Esophagus squamous epithelium (tissue), 4 donors: ENCODE measurements at regions not wholly inside any gene's neighbourhood (a gene's known extent, or its start where the extent isn't known, plus 50 kb on each side); places are given as distances from the start of the nearest gene placed in this dataset.

Experiments used
- POLR2A ChIP-seq, 4 donors: fragments of 450-650 bp; IDR thresholded peaks; one replicate each; pipeline ENCODE4 v1.6.1; 2017; ENCODE audit warnings: antibody characterized with exemption in 4 of 4, mild to moderate bottlenecking in 4 of 4, moderate library complexity in 3 of 4
- TF ChIP-seq, protein P1 (sequence below), 6 experiments: fragments of 450-650 bp in 4 of 6; fragments of 200-600 bp in 2 of 6; sonication (generic) in 2 of 6; IDR thresholded peaks; one replicate each; pipeline ENCODE4 v1.5.1; 2016 to 2019; ENCODE audit warnings: antibody characterized with exemption in 6 of 6, mild to moderate bottlenecking in 4 of 6, moderate library complexity in 4 of 6

DNA sequence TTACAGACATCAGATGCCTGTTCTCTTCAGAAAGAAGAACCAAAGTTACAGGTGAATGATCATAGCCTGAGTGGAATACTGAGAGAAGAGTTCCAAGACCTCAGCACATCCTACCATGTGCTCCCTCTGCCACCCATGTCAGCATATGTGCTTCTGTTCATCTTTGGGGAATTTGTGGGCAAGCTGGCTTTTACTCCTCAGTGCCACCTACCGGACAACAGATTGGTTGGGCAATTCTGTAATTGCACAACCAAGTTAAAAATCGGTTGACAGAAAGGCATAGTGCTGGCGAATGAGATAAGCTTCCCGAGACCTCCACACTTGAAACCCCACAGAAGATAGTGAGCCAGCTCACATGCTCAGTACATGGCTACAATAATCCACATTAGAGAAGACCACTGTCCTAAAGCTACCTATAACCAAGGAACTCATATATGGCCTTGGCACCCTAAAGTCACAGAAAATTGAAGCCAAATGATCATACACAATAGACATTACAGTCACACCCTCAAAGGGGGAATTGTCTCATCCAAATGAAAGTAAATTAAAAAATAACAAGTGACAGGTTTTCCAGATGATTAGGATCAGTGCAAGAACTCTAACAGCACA, 1238.0 kb upstream of the NUDT12 start:
- no peak for TF ChIP-seq POLR2A (IDR thresholded peaks at IDR 0.05)
- TF ChIP-seq, protein P1, sequence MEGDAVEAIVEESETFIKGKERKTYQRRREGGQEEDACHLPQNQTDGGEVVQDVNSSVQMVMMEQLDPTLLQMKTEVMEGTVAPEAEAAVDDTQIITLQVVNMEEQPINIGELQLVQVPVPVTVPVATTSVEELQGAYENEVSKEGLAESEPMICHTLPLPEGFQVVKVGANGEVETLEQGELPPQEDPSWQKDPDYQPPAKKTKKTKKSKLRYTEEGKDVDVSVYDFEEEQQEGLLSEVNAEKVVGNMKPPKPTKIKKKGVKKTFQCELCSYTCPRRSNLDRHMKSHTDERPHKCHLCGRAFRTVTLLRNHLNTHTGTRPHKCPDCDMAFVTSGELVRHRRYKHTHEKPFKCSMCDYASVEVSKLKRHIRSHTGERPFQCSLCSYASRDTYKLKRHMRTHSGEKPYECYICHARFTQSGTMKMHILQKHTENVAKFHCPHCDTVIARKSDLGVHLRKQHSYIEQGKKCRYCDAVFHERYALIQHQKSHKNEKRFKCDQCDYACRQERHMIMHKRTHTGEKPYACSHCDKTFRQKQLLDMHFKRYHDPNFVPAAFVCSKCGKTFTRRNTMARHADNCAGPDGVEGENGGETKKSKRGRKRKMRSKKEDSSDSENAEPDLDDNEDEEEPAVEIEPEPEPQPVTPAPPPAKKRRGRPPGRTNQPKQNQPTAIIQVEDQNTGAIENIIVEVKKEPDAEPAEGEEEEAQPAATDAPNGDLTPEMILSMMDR (IDR thresholded peaks at IDR 0.05) = no peak
